ENCODE measurements at regions not wholly inside any gene's neighbourhood (a gene's known extent, or its start where the extent isn't known, plus 50 kb on each side); places are given as distances from the start of the nearest gene placed in this dataset.
A peak's percentile ranks its signal among the peaks of the same experiment; 100 is the strongest.
"Not testable (repeated sequence)": the region's sequence is repeated elsewhere in the genome, so short reads cannot be mapped to it uniquely, and the experiment has no call there.

DNA sequence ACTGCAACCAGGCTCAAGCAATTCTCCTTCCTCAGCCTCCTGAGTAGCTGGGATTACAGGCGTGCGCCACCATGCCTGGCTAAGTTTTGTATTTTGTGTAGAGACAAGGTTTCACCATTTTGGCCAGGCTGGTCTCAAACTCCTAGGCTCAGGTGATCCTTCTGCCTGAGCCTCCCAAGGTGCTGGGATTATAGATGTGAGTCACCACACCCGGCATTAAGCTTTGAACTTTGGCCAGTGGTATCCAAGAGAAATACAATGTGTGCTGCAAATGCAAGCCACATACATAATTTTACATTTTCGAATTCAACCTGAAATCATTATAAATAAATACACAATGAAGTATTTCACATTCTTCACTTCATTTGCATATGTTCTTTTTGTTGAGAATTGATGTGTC, 94.0 kb upstream of the ERV3-1 start:
- 100% methylated on average over 1 of the region's 4 CpGs for whole genome bisulfite sequencing (ENCODE audit: extremely low coverage, insufficient coverage, insufficient read length)
- H3K23ac ChIP-seq (ENCODE audit: low read length) = not testable (repeated sequence)

DNA sequence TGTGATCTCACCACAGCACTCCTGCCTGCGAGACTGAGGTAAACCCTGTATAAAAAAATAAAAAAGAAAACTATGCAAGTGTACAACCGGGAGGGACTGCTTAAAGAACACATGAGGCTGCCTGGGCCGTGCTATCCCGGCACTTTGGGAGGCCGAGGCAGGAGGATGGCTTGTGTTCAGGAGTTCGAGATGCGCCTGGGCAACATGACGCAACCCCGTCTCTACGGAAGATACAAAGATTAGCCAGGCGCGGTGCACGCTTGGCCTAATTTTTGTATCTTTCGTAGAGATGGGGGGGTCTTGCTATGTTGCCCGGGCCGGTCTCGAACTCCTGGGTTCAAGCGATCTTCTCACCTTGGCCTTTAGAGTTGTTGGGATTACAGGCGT, 75.2 kb upstream of the ERV3-1 start:
- not testable (repeated sequence) for H3K14ac ChIP-seq (ENCODE audit: low read length); H3K18ac ChIP-seq (ENCODE audit: low read length); H2AK5ac ChIP-seq (ENCODE audit: low read length); H2AFZ ChIP-seq (ENCODE audit: insufficient read depth, low read length, poor library complexity); H3K27ac ChIP-seq (ENCODE audit: low read depth, low read length); H2BK120ac ChIP-seq (ENCODE audit: insufficient read depth, low read length, poor library complexity); H3K4me1 ChIP-seq (ENCODE audit: control insufficient read depth in 1 of 2, insufficient read depth in 2 of 2, low read length in 2 of 2); H2BK12ac ChIP-seq (ENCODE audit: low read length); H3K9ac ChIP-seq (ENCODE audit: low read length); H3K4ac ChIP-seq (ENCODE audit: low read depth, low read length); DNase-seq; H3K36me3 ChIP-seq (ENCODE audit: control insufficient read depth in 1 of 2, insufficient read depth in 2 of 2, low read length in 2 of 2); H3K4me3 ChIP-seq (ENCODE audit: low read depth, low read length); H3K79me1 ChIP-seq (ENCODE audit: low read length); H3K27me3 ChIP-seq (ENCODE audit: insufficient read depth, low read length); H3K9me3 ChIP-seq (ENCODE audit: insufficient read depth, low read depth, low read length); H4K12ac ChIP-seq (ENCODE audit: low read depth, low read length); H4K91ac ChIP-seq (ENCODE audit: low read depth, low read length); H3K23ac ChIP-seq (ENCODE audit: low read length); H3K79me2 ChIP-seq (ENCODE audit: control insufficient read depth, insufficient read depth, low read length, poor library complexity); H2BK5ac ChIP-seq (ENCODE audit: low read depth, low read length, poor library complexity); H3K4me2 ChIP-seq (ENCODE audit: low read length)
- no CpG with 5 or more reads among the region's 19 CpGs for WGBS (ENCODE audit: extremely low coverage, insufficient coverage, insufficient read length)
- peak overlapping the region; percentile 37 for H4K8ac ChIP-seq (ENCODE audit: low read depth, low read length)

More for the DNA sequence above, 94.0 kb upstream of the ERV3-1 start:
- H3K14ac ChIP-seq (ENCODE audit: low read length); H2BK120ac ChIP-seq (ENCODE audit: insufficient read depth, low read length, poor library complexity); H3K4ac ChIP-seq (ENCODE audit: low read depth, low read length); H3K36me3 ChIP-seq (ENCODE audit: control insufficient read depth in 1 of 2, insufficient read depth in 2 of 2, low read length in 2 of 2); H3K27me3 ChIP-seq (ENCODE audit: insufficient read depth, low read length); H4K12ac ChIP-seq (ENCODE audit: low read depth, low read length); H3K4me3 ChIP-seq (ENCODE audit: low read depth, low read length); H3K27ac ChIP-seq (ENCODE audit: low read depth, low read length); H3K79me2 ChIP-seq (ENCODE audit: control insufficient read depth, insufficient read depth, low read length, poor library complexity); DNase-seq; H4K91ac ChIP-seq (ENCODE audit: low read depth, low read length); H3K18ac ChIP-seq (ENCODE audit: low read length); H3K9ac ChIP-seq (ENCODE audit: low read length); H2AFZ ChIP-seq (ENCODE audit: insufficient read depth, low read length, poor library complexity); H3K4me2 ChIP-seq (ENCODE audit: low read length); H3K9me3 ChIP-seq (ENCODE audit: insufficient read depth, low read depth, low read length); H2AK5ac ChIP-seq (ENCODE audit: low read length); H2BK5ac ChIP-seq (ENCODE audit: low read depth, low read length, poor library complexity); H4K8ac ChIP-seq (ENCODE audit: low read depth, low read length); H3K79me1 ChIP-seq (ENCODE audit: low read length); H3K4me1 ChIP-seq (ENCODE audit: control insufficient read depth in 1 of 2, insufficient read depth in 2 of 2, low read length in 2 of 2); H2BK12ac ChIP-seq (ENCODE audit: low read length): not testable (repeated sequence)

DNA sequence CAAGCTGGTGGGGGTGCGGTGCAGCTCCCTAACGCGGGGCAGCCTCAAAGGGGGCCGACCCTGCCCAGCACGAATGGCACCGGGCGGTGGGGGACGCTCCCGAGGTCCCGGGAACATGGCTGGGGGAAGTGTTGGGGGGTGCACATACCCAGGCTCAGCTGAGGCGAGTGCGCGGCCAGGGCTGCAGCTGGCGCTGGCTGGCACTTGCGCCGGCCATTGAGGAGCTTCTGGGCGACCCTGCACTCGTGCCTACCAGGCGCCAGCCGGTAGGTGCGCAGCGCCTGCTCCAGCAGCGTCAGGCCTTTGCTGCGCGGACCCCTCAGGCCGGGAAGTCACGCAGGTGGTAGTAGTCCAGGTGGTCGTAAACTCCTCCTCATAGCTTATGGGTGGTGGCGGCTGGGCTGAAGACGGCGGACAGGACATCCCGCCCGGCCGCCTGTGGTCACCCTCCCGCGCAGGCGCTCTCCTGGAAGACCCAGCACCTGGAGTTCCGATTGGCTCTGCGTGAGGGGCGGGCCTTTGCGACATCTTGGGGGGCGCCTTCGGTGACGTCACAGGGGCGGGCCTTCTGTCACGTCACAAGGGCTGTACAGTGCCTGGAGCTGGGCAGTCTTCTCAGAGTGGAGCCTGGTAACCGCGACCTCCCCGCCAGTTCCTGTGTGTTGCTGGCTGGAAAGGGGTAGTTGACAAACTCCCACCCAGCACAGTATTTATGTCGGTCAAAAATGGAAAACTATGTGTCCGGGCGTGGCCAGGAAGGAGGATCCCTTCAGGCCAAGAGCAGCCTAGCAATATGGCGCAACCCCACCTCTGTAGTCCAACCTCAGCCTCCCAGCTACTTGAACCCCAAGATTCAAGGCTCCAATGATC, 74.5 kb upstream of the ERV3-1 start:
- not testable (repeated sequence) for H3K4ac ChIP-seq (ENCODE audit: low read depth, low read length); H3K9me3 ChIP-seq (ENCODE audit: insufficient read depth, low read depth, low read length); H3K27me3 ChIP-seq (ENCODE audit: insufficient read depth, low read length); H3K23ac ChIP-seq (ENCODE audit: low read length); H2BK120ac ChIP-seq (ENCODE audit: insufficient read depth, low read length, poor library complexity); H2AK5ac ChIP-seq (ENCODE audit: low read length); H3K4me1 ChIP-seq (ENCODE audit: control insufficient read depth in 1 of 2, insufficient read depth in 2 of 2, low read length in 2 of 2); H3K79me1 ChIP-seq (ENCODE audit: low read length); H2BK5ac ChIP-seq (ENCODE audit: low read depth, low read length, poor library complexity); H3K36me3 ChIP-seq (ENCODE audit: control insufficient read depth in 1 of 2, insufficient read depth in 2 of 2, low read length in 2 of 2); H3K27ac ChIP-seq (ENCODE audit: low read depth, low read length); H3K79me2 ChIP-seq (ENCODE audit: control insufficient read depth, insufficient read depth, low read length, poor library complexity); H4K91ac ChIP-seq (ENCODE audit: low read depth, low read length); H2BK12ac ChIP-seq (ENCODE audit: low read length); H4K12ac ChIP-seq (ENCODE audit: low read depth, low read length)
- Histone ChIP-seq H3K14ac (ENCODE audit: low read length) (peak overlapping the region; percentile 35), H3K9ac (ENCODE audit: low read length) (peak overlapping the region; percentile 45), H3K4me3 (ENCODE audit: low read depth, low read length) (peak overlapping the region; percentile 90), H3K4me2 (ENCODE audit: low read length) (peak overlapping the region; percentile 61), H4K8ac (ENCODE audit: low read depth, low read length) (peak overlapping the region; percentile 37), H2AFZ (ENCODE audit: insufficient read depth, low read length, poor library complexity) (peak overlapping the region; percentile 1), H3K18ac (ENCODE audit: low read length) (peak overlapping the region; percentile 19)
- DNase-seq = peak; percentile 65 to 81
- no CpG with 5 or more reads among the region's 53 CpGs for WGBS (ENCODE audit: extremely low coverage, insufficient coverage, insufficient read length)

DNA sequence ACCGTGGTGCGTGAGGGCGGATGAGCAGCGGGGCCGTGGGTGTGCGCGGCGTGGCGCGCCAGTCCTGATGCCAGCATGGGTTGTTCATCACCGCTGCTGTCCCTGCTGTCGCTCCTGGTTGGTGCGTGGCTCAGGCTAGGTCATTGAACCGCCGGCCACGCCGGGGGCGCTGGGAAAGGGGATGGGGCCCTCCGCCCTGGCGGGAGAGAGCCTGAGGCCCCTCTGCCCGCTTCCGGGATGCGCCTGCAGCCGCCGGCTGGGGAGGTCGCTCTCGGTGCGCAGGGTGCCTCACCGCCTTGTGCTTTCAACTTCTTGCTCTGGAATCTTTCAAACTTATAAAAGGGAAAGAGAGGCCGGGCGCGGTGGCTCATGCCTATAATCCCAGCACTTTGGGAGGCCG, 68.5 kb upstream of the ERV3-1 start:
- not testable (repeated sequence) for H3K4me2 ChIP-seq (ENCODE audit: low read length); DNase-seq; H3K23ac ChIP-seq (ENCODE audit: low read length); H3K9me3 ChIP-seq (ENCODE audit: insufficient read depth, low read depth, low read length); H3K27me3 ChIP-seq (ENCODE audit: insufficient read depth, low read length); H3K9ac ChIP-seq (ENCODE audit: low read length); H2AFZ ChIP-seq (ENCODE audit: insufficient read depth, low read length, poor library complexity); H4K12ac ChIP-seq (ENCODE audit: low read depth, low read length); H3K4ac ChIP-seq (ENCODE audit: low read depth, low read length); H3K4me3 ChIP-seq (ENCODE audit: low read depth, low read length); H3K79me2 ChIP-seq (ENCODE audit: control insufficient read depth, insufficient read depth, low read length, poor library complexity); H2BK120ac ChIP-seq (ENCODE audit: insufficient read depth, low read length, poor library complexity); H3K79me1 ChIP-seq (ENCODE audit: low read length); H3K18ac ChIP-seq (ENCODE audit: low read length); H3K36me3 ChIP-seq (ENCODE audit: control insufficient read depth in 1 of 2, insufficient read depth in 2 of 2, low read length in 2 of 2); H4K91ac ChIP-seq (ENCODE audit: low read depth, low read length); H2AK5ac ChIP-seq (ENCODE audit: low read length); H4K8ac ChIP-seq (ENCODE audit: low read depth, low read length); H3K27ac ChIP-seq (ENCODE audit: low read depth, low read length); H3K4me1 ChIP-seq (ENCODE audit: control insufficient read depth in 1 of 2, insufficient read depth in 2 of 2, low read length in 2 of 2); H3K14ac ChIP-seq (ENCODE audit: low read length); H2BK5ac ChIP-seq (ENCODE audit: low read depth, low read length, poor library complexity); H2BK12ac ChIP-seq (ENCODE audit: low read length)
- WGBS (ENCODE audit: extremely low coverage, insufficient coverage, insufficient read length) = no CpG with 5 or more reads among the region's 33 CpGs

All from trophoblast cell (in vitro differentiated cells and primary cell).